CD1c-positive myeloid dendritic cell (primary cell): ENCODE measurements at regions not wholly inside any gene's neighbourhood (a gene's known extent, or its start where the extent isn't known, plus 50 kb on each side); places are given as distances from the start of the nearest gene placed in this dataset.

ENCODE experiments used
- DNase-seq: peaks from one replicate; pipeline ENCODE4 v3.0.0-alpha.2; 2016; ENCODE audit errors: extremely low spot score

DNA sequence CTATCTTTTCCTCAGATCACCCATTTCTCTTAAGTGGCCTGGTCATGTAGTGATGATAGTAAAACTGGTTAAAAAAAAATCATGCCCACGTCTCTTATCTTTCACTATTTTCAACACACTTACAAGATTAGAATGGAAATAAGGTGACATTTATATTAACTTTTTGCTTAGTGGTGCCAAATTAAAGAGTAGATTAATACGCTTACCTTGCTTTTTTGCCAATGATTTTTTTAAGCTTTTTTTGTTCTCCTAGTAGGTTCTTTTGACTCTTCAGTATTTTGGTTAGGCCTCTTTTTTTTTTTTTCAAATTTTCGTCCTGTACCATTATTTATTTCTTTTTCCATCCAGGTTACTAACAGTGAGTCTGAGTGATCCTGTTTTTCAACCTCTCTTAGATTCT lies 147.9 kb downstream of the PTCSC3 start:
- DNase-seq: no peak

DNA sequence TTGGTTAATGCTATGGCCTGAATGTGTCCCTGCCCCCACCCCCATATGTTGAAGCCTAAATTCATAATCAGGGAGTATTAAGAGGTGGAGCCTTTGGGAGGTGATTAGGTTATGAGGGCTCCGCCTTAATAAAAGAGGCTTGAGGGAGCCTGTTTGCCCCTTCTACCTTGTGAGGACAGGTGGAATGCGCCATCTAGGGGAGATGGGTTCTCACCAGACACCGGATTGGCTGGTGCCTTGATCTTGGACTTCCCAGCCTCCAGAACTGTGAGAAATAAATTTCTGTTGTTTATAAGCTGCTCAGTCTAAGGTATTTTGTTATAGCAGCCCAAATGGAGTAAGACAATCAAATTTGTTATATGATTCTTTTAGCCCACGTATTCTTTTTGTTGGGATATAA lies 148.3 kb downstream of the PTCSC3 start:
- DNase-seq: no peak

DNA sequence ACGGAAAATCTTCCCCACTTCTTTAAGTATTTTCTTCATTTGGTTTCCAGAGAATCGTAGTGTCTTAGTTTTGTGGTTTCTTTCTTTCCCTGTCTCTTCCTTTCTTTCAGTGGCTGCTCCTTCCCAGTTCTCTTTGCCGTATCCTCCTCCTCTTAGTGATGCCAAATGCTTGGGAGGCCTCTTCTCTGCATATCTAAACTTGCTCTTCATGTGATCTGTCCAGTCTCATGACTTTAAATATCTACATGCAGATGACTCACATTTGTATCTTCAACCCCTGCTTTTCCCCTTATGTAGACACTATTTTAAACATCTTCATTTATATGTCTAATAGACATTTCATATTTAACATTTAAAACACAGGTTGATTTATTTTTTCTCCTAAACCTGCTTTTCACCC lies 149.2 kb downstream of the PTCSC3 start:
- DNase-seq: no peak

DNA sequence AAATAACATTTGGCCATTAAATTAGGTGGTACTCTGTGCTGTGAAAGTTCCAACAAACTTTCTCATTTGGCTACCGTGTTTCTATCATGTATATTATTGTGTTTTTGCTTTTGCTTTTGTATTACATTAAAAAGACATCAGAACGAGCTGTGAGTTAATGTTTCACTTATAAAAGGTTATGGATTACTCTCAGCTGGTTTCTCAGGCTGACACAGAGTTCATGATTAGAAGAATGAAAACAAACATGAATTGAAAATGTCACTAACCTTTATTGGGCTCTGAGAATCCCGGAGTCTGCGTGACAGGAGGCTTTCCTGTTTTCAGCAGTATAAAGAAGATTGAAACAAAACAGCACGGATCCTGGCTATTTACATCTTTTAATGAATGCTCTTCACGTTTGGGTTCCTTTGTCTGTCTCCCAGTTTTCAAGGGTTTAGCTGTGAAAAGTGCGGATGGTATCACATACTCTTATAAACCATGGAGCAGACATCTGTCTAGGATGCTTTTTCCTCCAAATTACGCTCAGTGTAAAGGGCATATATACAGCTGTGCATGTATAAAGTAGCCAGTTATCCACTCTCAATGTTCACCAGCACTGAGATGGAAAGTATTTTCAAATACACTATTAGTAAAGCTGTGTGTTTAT lies 153.6 kb downstream of the PTCSC3 start:
- no peak for DNase-seq

DNA sequence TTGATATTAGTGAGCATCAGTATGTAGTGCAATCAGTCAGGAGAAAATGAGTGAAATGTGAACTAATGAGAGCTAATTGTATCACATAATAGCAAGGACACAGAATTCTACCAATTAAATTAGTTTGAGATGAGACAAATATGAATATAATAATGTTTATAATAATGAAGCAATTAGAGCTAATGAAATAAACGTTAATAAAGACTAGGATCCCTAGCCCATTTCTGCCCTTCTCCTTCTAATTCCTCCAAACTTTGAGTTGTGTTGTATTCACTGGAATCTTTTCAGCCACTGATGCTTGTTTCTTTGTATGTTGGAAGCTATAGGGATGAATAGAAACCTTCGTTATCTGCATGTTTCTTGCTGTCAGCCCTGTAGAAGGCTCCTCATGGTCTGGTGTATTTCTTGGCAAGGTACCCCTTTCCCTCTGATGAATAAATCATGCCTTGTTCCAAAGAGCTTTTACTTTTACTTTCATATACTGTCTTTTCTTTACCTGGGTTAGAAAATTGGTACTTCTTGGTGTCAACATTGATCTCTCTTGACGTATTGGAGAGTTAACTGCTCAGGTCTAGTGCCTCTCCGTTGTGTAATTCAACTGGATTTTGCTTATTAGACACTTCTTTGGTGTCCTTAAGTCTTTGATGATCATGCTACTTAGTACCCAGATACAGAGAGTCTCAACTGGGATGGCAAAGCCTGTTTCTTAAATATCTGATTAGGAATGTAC lies 154.8 kb downstream of the PTCSC3 start:
- DNase-seq: no peak

DNA sequence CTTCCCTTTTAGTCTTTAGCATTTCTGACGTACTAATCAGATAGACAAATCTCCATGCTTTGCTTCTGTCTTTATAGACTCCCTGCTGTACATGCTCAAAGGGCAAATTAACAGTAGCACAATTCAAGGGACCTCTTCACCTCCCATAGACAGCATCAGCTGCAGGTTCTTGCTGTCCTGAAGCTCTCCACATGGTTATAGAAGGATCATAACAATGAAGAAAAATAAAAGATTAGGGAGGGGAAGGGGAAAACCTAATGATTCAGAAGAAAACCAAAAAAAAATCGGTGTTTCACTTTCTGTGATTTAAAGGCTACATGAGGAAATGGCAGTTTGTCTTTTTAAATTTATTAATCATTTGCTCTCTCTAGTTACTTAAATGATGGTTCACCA lies 155.5 kb downstream of the PTCSC3 start:
- DNase-seq: no peak

DNA sequence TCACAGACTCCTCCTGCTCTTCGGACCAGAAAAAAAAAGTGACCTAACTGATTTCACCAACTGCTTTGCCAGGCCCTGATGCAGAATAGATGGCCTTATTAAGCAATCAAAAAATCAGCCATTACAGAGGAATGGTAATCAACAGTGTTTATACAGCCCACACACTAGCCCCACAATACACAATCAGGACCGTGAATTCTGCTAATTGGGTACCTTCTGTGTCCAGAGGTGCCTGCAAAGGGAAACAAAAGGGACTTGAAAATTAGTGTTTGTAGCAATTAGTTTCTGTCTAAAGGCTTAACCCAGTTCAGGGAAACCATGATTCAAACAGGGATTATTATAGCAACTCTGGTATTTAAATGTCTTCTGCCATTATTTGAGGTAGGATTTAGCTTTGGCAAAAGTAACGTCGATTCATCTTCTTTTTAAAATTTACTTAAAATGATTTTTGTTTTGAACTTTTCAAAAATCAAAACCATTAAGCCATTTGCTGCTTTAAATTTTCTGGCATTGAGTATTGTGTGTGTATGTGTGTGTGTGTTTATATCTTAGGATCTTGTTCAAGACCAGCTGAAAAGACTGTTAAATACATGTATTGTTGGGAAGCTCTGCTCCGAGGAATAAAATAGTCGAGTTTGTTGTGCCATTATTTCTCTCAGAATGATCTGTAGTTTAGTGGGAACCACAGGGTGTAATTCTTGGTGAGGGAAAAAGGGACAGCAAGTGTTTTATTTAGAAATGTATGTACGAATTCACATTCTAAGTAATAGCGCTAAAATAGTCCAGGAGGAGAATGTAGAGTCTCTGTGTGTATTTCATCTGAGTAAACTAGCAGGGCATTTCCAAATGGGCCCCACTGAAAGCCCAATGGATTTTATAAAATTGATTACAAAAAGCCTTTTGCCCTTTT lies 156.1 kb downstream of the PTCSC3 start:
- DNase-seq: no peak

DNA sequence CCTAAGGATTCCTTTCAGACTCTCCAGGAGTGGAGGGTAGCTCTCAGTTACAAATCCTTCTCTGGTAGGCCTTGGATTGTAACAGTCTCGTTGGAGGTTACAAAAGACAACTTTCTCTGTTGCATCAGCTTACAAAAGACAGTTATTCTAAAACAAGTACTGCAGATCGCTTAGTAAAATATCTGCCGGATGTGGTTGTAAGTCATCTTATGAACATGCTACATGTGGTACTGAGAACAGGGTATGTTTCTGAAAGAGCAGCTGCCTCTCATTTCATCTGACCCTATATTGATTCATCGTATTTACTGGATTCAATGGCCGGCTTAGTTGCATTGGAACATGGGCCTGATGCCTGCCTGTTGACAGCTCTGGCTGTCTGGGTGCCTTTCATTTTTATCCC lies 157.4 kb downstream of the PTCSC3 start:
- no peak for DNase-seq

DNA sequence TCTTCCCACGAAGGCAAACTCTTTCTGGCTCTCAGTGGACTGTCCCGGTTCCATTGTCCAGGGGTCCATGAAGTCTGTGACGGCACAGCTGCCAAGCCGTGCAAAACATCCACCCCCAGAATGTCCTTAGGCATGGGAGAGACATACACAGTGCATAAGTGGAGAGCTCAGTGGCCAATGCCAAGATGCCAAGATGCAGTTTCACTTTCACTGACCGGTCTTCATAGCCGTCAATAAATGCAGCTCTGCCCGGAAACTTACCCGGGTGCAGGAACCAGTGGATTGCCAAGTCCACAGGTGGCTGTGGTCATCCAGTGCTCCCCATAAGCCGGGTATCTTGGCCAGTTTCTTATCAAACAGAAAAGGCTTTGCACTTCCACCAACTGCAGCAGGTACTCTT lies 162.3 kb downstream of the PTCSC3 start:
- DNase-seq: no peak

DNA sequence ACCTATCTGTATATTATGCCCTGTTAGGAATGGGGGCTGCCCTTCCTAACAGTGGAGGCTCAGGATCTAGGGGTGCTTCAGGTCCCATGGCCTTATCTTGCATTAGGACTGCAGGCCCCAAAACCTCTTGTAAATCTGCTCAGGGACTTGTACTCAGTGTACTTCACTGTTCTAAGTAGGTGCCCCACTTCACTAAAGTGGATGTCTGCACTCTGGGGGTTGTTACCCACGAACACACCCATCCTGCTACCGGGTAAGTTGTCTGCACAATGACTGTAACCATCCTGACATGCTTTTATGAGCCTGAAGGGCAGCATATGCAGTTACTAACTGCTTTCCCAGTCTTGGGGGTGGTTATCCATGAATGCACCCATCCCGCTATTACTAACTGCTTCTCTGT lies 163.0 kb downstream of the PTCSC3 start:
- DNase-seq: no peak

DNA sequence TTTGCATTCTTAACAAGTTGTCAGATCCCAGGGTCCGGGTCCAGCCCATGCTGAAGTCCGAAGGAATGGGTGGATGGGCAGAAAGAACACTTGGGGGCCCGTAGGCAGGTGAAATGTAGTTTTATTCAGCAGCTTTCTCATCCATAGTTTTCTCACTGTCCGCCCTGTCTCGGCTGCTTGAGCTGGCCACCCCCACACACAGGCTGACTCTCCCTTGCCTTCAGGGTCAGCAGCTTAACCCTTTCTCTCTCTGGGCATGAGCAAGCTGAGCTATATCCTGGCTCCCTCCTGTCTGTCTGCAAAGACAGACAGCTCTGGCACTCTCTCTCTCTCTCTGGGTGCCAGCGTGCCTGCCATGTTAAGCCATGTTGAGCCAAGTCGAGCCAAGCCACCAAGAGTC lies 163.9 kb downstream of the PTCSC3 start:
- no peak for DNase-seq

DNA sequence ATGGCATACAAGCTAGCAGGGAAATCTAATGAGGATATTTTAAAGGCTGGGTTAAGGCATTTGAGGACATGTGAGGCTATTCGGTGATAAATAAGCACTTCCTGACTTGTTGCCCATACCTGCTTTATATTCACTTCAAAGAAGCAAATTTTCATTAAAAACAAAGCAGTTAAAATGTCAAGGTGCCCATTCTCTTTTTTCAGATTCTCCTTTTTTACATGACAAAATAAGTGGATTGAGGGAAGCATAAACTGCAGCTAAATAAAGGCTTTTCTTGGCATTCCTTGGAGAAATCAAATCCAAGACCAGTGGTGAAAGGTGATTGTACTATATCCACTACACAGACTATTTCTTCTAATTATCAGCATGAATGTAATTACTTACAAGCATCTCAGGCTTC lies 166.9 kb downstream of the PTCSC3 start:
- DNase-seq: no peak

DNA sequence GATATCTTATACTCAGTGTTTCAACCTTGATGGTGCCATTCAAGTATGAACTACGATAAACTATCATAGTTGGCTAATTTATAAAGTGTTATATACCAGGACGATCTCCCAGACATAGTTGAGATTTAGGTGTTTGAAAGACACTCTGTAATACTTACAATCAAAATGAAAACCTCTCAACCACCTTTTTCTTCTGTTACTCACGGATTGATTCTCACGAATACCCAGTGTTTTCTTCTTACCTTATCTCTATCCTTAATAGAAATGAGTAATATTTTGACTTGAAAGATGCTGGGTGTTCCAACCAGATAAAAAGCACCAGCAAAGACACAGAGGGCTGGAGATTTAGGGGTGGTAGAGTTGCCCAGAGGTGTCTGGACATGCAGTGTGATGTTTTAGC lies 169.9 kb downstream of the PTCSC3 start:
- DNase-seq: no peak

DNA sequence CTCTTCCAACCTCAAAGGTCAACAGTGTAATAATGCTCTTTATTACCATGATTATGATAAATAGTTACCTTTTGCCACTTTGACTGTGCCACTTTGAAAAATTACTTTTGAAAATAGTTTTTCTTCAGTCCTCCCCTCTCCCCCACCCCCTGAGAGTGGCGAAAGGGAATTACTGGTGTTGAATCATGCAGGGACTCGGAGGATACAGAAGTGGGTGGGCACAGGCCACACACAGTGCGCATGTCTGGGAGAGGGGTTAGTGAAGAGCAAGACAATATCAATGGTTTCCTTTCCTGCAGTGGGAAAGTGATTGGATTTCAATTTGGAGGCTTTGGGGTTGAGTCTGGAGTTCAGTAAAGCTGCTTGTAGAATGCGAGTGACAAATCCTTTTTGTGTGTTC lies 170.9 kb downstream of the PTCSC3 start:
- DNase-seq: no peak

DNA sequence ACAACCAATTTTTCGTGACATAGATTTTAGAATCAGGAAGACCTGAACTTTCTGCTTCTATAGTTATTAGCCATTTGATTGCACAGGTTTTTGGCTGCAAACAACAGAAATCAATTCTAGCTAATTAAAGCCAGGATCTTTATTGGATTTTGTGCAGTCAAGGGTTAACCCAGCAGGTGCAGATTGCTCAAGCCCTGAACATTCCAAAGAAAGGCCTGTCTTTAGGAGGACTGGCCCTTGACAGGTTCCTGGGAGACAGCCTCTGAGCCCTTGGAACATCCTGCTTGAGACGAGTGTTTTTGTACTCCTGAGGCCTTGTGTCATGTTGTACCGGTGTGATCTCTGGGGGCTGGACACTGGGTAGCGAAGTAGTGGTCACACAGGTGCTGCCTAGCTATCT lies 174.6 kb downstream of the PTCSC3 start:
- DNase-seq: no peak

DNA sequence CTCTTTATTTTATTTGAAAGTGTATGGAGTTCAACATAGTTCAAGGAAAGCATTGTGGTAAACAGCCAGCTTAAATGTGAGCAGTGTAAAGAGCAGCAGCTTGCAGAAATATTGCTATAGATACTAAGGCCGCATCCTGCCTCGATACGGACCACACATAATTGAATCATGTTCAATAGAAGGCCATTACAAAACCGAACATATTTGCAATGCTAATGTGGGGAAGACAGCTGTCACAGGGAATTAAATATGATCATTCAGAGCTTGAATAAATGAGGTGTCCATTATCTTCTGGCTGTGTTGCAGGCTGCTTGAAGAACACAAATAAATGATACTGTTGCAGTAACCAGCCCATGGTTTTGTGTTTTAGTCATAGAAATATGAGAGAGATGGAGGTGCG lies 173.2 kb downstream of the BRMS1L start:
- no peak for DNase-seq

DNA sequence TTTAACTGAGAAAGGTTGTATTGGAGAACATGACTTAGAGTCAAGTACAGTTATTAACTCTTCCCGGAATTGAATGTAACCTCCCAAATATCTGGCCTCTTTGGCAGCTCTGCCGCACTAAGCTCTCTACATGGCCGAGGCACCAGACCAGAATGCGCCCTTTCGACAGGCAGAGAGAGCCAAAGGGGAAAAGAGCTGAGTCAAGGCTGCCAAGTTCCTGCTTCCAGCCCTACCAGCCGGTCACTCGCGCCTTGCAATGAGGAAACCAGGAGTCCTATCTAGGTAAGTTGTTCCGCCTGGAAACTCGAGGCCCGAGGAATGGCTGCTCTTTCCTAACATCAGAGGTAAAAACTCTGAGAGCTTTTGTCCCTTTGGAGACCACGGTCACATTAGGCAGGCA lies 172.2 kb downstream of the BRMS1L start:
- no peak for DNase-seq

DNA sequence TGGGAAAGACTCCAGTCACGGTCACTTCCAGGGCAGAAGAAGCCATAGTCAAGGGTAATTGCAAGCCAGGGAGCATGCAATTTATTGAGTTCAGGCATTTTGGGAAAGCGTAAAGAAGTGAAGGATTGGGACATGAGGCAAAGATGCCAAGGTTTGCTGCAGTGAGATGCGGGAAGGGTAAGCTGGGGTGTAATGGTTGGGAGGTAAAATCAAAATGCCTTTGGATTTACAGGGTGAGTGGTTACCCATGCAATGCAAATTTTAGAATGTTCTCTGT lies 167.5 kb downstream of the BRMS1L start:
- DNase-seq: no peak

DNA sequence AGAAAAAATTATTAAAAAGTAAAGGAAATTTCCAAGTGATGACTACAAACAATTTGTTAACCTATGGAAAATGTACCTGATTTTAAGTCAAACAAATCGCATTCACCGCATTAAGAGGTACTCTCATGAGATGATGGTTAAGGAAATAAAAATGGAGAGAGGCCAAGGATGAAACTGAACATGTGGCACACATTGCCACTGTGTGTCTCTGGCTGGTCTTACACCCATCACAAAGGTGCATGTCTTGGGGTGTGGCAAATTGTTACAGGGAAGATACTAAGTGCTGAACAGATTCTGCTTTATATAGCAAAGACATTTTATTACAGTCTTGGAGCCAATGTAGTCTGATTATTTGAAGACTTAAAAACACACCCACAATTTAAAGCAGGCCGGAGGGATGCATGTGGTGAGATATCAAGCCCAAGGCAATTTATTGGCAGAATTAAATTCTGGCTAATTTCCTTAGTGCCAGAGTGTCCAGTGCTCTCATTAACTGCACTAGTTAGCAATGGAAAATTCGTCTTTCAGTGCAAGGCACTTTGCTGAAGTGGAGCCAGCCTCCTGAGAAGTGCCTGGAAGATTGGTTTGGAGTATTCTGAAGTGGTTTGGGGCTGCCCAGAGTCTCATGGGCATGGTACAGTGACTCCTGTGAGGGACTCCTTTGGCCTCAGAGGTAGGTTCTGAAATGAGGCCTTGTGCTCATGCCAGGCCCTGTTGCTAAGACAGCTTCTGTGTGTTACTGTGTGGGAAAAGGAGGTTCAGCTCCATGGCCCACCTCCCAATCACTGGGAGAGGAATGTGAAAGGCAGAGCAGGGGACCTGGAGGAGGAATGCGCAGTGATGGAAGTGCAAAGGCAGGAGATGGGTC lies 166.9 kb downstream of the BRMS1L start:
- no peak for DNase-seq

DNA sequence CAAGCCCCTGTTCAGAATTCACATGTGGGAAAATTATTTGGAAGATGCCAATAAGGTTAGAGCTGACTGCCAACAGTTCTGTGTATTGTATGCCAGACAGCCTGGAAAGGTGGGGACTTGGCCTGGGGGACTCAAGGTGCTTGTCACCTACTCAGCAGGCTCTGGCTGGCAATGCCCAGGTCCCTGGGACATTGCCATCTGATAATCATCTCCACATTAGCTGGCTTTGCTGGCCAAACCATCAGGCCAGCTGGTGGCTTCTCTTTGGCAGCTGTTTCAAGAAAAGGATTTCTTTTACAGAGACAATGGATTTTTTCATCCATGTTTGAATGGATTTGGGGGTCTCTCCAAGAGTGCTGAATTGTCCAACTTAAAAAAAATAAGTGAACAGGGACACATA lies 165.2 kb downstream of the BRMS1L start:
- no peak for DNase-seq

DNA sequence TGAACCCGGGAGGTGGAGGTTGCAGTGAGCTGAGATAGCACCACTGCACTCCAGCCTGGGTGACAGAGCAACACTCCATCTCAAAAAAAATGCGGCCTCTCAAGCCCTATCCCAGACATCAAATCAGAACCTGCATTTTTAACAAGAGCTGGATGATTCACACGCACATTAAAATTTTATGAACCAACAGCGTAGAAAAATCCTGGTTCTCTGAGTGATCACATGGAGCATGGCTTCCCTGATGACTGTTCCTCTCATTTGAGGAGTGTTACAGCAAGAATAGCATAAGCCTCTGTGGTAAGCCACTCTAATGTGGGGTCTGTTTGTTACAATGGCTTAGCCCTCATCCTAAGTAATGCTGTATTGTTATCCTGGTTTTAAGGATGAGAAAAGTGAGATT lies 163.6 kb downstream of the BRMS1L start:
- no peak for DNase-seq
